Skeletal muscle tissue (tissue), 3 donors: ENCODE measurements at regions not wholly inside any gene's neighbourhood (a gene's known extent, or its start where the extent isn't known, plus 50 kb on each side); places are given as distances from the start of the nearest gene placed in this dataset.

Experiments used
- H3K27ac ChIP-seq: one replicate; pipeline ENCODE4 v1.7.0; 2013; ENCODE audit warnings: mild to moderate bottlenecking, low read depth, low read length, inconsistent platforms
- H3K27me3 ChIP-seq, 3 donors: one replicate each; pipeline ENCODE4 v1.7.0; 2013; ENCODE audit warnings: low read length in 3 of 3; ENCODE audit not compliant: control insufficient read depth in 3 of 3, insufficient read depth in 3 of 3
- H3K36me3 ChIP-seq, 3 donors: one replicate each; pipeline ENCODE4 v1.7.0; 2013; ENCODE audit warnings: low read length in 3 of 3; ENCODE audit not compliant: control insufficient read depth in 3 of 3, insufficient read depth in 3 of 3
- H3K4me1 ChIP-seq, 3 donors: one replicate each; pipeline ENCODE4 v1.7.0; 2013; ENCODE audit warnings: low read length in 3 of 3, mild to moderate bottlenecking in 3 of 3; ENCODE audit not compliant: control insufficient read depth in 3 of 3, insufficient read depth in 3 of 3
- H3K4me3 ChIP-seq, 3 donors: one replicate each; pipeline ENCODE4 v1.7.0; 2013; ENCODE audit warnings: low read length in 3 of 3
- H3K9ac ChIP-seq, 3 donors: one replicate each; pipeline ENCODE4 v1.7.0; 2013; ENCODE audit warnings: low read length in 3 of 3, mild to moderate bottlenecking in 3 of 3, moderate library complexity in 2 of 3, low read depth in 1 of 3
- H3K9me3 ChIP-seq, 3 donors: one replicate each; pipeline ENCODE4 v1.7.0; 2013; ENCODE audit warnings: low read length in 3 of 3; ENCODE audit not compliant: control insufficient read depth in 3 of 3
- donor health status: Osteomylitis.

DNA sequence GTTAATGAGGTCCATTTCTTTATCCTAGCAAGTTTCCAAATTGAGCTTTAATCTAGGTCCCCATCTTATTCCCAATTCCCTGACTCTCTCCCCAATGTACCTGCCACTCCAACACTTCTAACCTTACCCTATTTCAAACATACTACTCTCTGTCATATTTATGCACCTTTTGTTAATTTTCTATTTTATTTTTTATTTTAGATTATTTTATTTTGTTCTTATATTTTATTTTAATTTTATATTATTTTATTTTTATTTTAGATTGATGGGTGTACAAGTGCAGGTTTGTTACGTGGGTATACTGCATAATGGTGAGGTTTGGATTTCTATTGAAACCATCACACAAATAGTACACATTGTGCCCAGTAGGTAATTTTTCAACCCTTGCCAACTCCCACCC, 333.9 kb upstream of the ERCC4 start:
- H3K27ac ChIP-seq = no peak overlapping the region
- H3K36me3 ChIP-seq = no peaks in the 10 kb centered on the region
- no peaks in the 10 kb centered on the region for H3K4me1 ChIP-seq
- no peak overlapping the region for H3K9ac ChIP-seq
- H3K4me3 ChIP-seq = no peak overlapping the region
- no peaks in the 10 kb centered on the region for H3K27me3 ChIP-seq
- peaks cover 0 to 2% (median 0%) of the 10 kb centered on the region in 3 donors for H3K9me3 ChIP-seq

DNA sequence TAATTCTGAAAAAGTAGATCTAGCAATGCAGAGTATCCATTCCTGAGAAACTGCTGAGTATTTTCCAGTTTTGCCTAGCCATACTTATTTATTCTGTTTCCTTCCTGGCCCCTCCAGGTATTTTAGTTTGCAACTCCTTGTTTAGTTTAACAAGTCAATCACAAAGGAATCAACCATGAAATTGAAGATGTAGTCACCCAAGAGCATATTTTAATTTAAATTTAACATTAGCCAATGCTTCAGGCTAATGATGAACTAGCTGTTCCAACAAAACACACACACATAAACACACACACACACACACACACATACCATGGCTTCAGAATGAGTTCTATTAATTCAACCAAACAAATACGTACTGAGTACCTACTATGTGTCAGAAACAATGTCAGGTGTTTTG, 332.8 kb upstream of the ERCC4 start:
- Histone ChIP-seq H3K9ac (no peak overlapping the region), H3K27ac (no peak overlapping the region), H3K27me3 (no peaks in the 10 kb centered on the region), H3K36me3 (no peaks in the 10 kb centered on the region), H3K4me1 (no peaks in the 10 kb centered on the region), H3K9me3 (peaks cover 0 to 2% (median 0%) of the 10 kb centered on the region in 3 donors), H3K4me3 (no peak overlapping the region)

DNA sequence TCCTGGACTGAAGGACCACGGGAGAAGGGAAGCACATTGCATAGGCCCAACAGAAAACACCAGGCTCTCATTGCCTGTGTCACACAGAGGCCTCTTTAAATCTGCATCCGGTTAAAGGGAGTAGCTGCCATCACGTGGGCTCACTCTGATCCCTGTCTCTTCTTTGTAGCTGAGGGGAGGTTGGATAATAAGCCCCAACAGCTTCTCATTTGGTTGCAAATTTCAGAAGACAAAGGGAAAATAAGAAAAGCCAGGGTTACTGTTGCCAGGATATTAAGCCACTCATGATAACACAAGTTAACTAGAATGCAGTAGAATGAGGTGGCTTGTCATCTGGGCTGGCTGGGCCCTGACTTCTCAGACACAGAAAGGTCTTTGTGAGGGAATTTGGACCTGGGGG, 325.1 kb upstream of the ERCC4 start:
- no peak overlapping the region for H3K27ac ChIP-seq
- H3K9me3 ChIP-seq = no peaks in the 10 kb centered on the region
- no peaks in the 10 kb centered on the region for H3K4me1 ChIP-seq
- H3K9ac ChIP-seq = no peak overlapping the region
- H3K36me3 ChIP-seq = no peaks in the 10 kb centered on the region
- no peaks in the 10 kb centered on the region for H3K27me3 ChIP-seq
- no peak overlapping the region for H3K4me3 ChIP-seq

DNA sequence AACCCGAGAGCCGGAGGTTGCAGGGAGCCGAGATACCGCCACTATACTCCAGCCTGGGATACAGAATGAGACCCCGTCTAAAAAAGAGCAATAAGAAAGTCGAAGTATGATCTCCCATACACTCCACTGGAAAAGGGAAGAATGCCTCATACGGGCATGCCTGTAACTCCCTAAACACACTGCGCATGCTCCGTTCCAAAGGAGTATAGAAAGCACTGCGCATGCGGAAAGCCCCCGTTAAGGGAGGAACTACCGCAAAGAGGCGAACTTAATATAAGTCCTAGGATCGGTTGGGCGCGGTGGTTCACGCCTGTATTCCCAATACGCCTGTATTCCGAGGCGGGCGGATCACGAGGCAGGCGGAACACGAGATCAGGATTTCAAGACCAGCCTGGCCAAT, 313.1 kb upstream of the ERCC4 start:
- Histone ChIP-seq H3K27me3 (no peaks in the 10 kb centered on the region), H3K36me3 (no peaks in the 10 kb centered on the region)

DNA sequence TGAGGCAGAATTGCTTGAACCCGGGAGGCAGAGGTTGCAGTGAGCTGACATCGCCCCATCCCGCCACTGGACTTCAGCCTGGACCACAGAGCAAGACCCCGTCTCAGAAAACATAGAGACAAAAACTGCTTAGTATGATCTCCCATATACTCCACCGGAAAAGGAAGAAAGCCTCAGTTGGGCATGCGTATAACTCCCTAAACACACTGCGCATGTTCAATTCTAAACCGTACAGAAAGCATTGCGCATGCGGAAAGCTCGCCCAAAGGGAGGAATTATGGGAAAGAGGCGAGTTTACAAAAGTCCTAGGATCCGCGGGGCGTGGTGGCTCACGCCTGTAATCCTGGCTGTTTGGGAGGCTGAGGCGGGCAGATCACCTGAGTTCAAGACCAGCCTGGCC, 312.7 kb upstream of the ERCC4 start:
- no peak overlapping the region for H3K4me3 ChIP-seq
- H3K36me3 ChIP-seq = no peaks in the 10 kb centered on the region
- H3K4me1 ChIP-seq = no peaks in the 10 kb centered on the region
- no peak overlapping the region for H3K9ac ChIP-seq
- H3K9me3 ChIP-seq = no peaks in the 10 kb centered on the region
- no peak overlapping the region for H3K27ac ChIP-seq
- H3K27me3 ChIP-seq = no peaks in the 10 kb centered on the region

More for the DNA sequence above, 313.1 kb upstream of the ERCC4 start:
- no peak overlapping the region for H3K27ac ChIP-seq
- no peaks in the 10 kb centered on the region for H3K4me1 ChIP-seq
- no peak overlapping the region for H3K4me3 ChIP-seq
- no peaks in the 10 kb centered on the region for H3K9me3 ChIP-seq
- no peak overlapping the region for H3K9ac ChIP-seq

DNA sequence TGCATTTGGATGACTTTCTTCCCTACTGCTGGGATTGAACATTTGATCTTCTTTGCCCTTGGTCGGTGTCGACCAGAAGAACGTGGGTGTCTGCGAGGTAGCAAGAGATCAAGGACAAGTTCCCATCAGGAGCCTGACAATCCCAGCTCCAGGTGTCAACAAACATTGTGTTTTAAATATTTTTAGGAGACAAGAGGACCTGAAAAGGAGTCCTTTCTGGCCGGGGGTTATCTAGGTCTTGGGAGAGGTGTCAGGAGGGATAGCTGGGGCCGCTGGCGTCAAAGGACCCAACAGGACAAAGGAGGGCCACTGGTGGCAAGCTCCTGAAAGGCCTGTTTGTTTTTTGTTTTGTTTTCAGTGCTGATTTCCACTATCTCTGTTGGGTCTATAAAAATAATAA, 308.4 kb upstream of the ERCC4 start:
- H3K36me3 ChIP-seq = no peaks in the 10 kb centered on the region
- H3K9ac ChIP-seq = no peak overlapping the region
- no peaks in the 10 kb centered on the region for H3K27me3 ChIP-seq

DNA sequence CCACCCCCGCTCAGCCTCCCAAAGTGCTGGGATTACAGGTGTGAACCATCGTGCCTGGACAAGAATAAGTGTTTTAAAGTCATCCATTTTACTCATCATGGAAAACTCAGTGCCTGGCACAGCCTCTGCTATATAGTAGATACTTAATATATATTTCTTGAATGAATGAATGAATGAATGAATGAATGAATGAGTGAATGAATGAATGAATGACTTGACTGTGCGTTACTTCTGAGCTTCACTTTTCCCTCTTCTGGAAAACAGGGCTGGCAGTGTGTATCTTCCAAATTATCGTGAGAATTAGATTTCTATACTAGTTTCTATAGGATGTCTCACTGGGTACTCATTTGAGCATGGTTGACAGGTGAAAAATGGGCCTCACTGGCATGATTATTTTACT, 307.3 kb upstream of the ERCC4 start:
- Histone ChIP-seq H3K9ac (no peak overlapping the region), H3K4me1 (no peaks in the 10 kb centered on the region), H3K27me3 (no peaks in the 10 kb centered on the region), H3K36me3 (no peaks in the 10 kb centered on the region), H3K4me3 (no peak overlapping the region), H3K9me3 (no peaks in the 10 kb centered on the region), H3K27ac (no peak overlapping the region)

More for the DNA sequence above, 308.4 kb upstream of the ERCC4 start:
- Histone ChIP-seq H3K4me1 (no peaks in the 10 kb centered on the region), H3K9me3 (no peaks in the 10 kb centered on the region), H3K27ac (no peak overlapping the region), H3K4me3 (no peak overlapping the region)

DNA sequence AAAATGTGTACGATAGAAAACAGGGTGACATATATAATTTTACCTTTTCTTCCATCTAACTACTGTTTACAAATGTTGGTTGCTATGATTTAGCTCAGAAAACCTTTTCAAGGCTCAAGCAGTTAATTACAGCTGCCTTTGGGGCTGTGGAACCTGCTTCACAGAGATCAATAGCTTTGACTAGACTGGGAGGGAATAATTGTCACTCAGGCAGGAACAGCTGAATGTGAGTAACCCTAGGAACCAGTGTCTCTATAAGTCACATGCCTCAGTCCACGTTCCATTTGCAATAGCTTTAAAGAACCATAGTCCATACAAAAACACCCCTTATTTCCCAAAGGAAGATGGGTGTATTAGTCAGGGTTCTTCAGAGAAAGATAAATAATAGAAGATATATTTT, 306.8 kb upstream of the ERCC4 start:
- Histone ChIP-seq H3K27me3 (no peaks in the 10 kb centered on the region), H3K9ac (no peak overlapping the region), H3K9me3 (no peaks in the 10 kb centered on the region), H3K27ac (no peak overlapping the region), H3K36me3 (no peaks in the 10 kb centered on the region), H3K4me3 (no peak overlapping the region), H3K4me1 (no peaks in the 10 kb centered on the region)

DNA sequence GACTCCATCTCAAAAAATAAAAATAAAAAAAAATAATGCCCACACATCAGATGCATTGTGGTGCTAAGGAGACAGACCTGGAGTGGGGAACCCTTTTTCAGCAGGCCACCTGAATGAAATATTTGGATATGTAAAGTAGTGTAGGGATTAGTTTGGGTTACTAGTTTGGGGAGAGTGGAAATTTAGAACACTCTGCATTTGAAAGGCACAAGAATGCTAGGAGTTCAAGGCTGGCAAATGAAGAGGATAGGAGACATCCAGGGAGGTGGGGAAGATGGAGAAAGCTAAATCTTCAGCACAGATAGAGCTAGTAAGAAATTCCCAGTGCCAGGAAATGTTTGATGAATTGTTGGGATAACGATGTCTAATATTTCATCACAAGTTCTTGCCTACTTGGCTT, 298.3 kb upstream of the ERCC4 start:
- Histone ChIP-seq H3K4me3 (no peak overlapping the region), H3K36me3 (no peaks in the 10 kb centered on the region), H3K9ac (no peak overlapping the region), H3K9me3 (no peaks in the 10 kb centered on the region), H3K4me1 (no peaks in the 10 kb centered on the region), H3K27me3 (no peaks in the 10 kb centered on the region), H3K27ac (no peak overlapping the region)

DNA sequence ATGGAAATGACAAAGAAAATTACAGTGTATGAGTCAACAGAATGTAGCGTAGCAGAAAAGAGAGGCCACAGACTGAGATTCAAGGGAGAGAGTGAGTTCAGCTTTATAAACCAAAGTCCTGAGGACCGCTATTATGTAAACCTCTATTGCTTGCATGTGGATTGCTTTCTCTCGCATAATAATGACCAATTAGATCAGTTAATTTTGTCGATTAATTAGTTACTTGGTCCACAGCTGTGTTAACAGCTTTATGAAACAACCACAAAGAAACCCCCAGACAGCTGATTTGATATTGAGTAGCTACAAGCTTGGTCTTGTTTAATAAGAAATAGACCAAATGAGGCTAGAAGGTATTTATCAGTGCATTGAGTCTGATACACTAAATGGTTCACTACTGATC, 291.8 kb upstream of the ERCC4 start:
- H3K36me3 ChIP-seq = no peaks in the 10 kb centered on the region

DNA sequence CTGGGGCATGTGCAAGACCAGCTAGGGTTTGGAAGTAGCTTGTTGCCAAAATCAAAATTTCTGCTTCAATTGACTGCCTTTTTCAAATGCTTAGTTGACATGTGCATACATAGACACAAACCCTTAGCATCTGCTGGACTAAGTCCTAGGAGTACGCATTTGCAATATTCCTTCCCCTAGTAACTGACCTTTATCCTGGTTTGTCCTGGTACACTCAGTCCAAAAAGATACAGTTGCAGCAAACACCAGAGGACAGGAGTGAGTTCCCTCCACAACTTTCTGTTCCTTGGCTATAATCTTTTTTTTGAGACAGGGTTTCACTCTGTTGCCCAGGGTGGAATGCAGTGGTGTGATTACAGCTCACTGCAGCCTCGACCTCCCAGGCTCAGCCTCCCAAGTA, 290.2 kb upstream of the ERCC4 start:
- Histone ChIP-seq H3K4me3 (no peak overlapping the region), H3K9me3 (no peaks in the 10 kb centered on the region), H3K27ac (no peak overlapping the region), H3K36me3 (no peaks in the 10 kb centered on the region), H3K9ac (no peak overlapping the region), H3K27me3 (no peaks in the 10 kb centered on the region), H3K4me1 (no peaks in the 10 kb centered on the region)

More for the DNA sequence above, 291.8 kb upstream of the ERCC4 start:
- no peaks in the 10 kb centered on the region for H3K27me3 ChIP-seq
- no peak overlapping the region for H3K4me3 ChIP-seq
- H3K9me3 ChIP-seq = no peaks in the 10 kb centered on the region
- no peak overlapping the region for H3K9ac ChIP-seq
- no peak overlapping the region for H3K27ac ChIP-seq
- H3K4me1 ChIP-seq = no peaks in the 10 kb centered on the region
